Stimulated activated naive CD4-positive, alpha-beta T cell (primary cell): ENCODE measurements at regions not wholly inside any gene's neighbourhood (a gene's known extent, or its start where the extent isn't known, plus 50 kb on each side); places are given as distances from the start of the nearest gene placed in this dataset.
"Not testable (repeated sequence)": the region's sequence is repeated elsewhere in the genome, so short reads cannot be mapped to it uniquely, and the experiment has no call there.

Experiments
- DNase-seq, 6 experiments: peaks; one replicate each; lab custom pipeline; 2025; lab: John Stamatoyannopoulos, UW

DNA sequence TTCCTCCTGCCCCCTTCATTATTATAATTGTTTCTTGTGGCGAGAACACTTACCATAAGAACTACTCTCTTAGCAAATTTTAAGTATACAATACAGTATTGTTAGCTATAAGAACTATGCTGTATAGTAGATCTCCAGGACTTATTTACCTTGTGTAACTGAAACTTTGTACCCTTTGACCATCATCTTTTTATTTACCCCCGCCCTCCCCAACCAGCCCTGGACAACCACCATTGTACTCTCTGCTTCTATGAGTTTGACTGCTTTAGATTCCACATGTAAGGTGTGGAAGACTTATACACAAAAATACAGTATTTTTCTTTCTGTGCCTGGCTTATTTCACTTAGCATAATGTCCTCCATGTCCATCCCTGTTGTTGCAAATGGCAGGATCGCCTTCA lies 161.1 kb downstream of the PHF8 start:
- DNase-seq: no peak

- DNase-seq: no peak
Measured at GRCh38 chrX:53882331-53882730, 161.9 kb downstream of the PHF8 start.

DNA sequence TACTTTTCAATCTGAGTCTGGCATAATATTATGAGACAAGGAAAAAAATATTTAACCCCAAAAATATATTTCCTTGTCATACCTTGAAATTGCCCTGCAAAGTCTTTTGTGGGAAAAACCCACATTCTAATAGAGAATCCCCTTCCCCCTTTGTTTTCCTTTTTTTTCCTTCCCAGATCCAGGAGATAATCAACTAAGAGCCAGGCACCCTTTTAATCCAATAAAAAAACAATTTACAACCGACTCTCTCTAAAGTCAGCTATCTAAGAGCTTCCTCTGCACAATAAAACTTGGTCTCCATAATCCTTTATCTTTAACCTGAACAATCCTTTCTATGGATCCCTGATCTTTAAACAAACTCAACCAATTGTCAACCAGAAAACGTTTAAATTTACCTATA lies 163.5 kb downstream of the PHF8 start:
- DNase-seq: not testable (repeated sequence)

- DNase-seq: no peak
Measured at GRCh38 chrX:53859890-53860289, 173.4 kb upstream of the HUWE1 start.

- peak; percentile 1 to 33 (median 8) for DNase-seq
Measured at GRCh38 chrX:53831662-53832635, 145.4 kb upstream of the HUWE1 start.

DNA sequence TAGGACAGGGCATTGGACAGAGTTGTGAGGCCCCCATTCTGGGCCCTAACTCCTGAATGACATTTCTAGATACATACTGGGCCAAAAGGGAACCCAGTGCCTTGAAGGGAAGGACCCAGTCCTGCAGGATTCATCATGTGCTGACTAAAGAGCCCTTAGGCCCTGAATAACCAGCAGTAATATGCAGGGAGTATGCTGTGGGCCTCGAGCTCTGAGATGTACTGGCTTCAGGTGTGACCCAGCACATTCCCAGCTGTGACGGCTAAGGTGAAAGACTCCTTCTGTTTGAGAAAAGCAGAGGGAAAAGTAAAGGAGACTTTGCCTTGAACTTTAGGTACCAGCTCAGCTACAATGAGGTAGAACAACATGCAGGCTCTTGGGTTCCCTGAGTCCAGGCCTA lies 138.2 kb upstream of the HUWE1 start:
- no peak for DNase-seq

GRCh38 chrX:53818115-53818514 lies 131.6 kb upstream of the HUWE1 start:
- DNase-seq: not testable (repeated sequence)

DNA sequence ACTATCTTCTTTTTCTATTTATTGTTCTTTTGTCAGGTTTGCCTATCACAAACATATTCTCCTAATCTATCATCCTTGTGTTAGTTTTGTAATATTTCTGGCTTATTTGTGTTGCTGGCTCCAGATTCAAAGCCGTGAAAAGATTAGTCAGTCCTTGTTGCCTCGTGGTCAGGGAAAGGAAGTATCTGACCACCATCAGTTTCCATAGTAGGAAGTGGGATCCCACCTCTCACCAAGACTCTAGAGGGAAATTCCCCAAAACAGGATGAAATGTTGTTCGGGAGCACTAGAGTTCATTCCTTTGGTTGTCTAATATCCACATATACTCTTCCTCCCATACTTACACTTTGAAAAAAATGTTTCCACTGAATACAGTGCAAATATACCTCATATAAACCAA lies 131.0 kb upstream of the HUWE1 start:
- no peak for DNase-seq

- DNase-seq: no peak
Measured at GRCh38 chrX:53813670-53814440, 127.3 kb upstream of the HUWE1 start.

DNA sequence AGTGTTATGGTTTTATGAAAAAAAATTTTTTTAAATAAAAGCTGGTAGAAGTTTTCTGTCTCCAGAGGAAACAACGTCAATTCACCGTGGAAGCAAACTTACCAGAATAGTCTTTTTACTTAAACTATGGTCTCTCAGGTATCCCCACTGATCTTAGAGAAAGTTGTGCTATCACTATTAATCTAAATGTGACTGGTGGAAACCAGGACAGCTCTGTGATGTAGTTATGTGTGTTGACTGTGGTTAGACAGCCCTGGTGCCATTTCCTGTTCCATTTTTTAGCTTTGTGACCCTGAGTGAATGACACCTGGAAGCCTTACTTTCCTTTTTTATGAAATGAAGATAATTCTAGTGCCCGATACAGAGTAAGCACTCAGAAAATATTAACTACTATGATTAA lies 111.8 kb upstream of the HUWE1 start:
- DNase-seq: no peak

- DNase-seq: no peak
Measured at GRCh38 chrX:53795576-53795975, 109.1 kb upstream of the HUWE1 start.

GRCh38 chrX:53794181-53794580 lies 107.7 kb upstream of the HUWE1 start:
- no peak for DNase-seq

GRCh38 chrX:53768865-53769264 lies 82.3 kb upstream of the HUWE1 start:
- no peak for DNase-seq

DNA sequence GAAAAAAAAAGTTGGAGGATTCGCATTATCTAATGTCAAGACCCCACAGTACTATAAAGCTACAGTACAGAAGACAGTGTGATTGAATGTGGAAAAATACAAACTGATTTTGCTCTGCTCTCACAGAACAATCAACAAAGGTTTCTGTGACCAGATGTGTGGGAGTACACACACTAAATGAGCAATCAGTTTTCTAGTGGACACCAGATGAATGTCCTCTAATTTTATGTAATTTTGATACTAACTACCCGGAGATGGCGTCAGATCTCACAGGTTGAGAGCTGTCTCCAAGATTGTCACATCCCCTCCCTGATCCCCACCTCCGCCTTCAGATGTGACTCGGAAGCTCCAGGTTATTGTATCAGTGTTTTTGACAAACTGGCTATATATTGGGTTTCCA lies 81.9 kb upstream of the HUWE1 start:
- DNase-seq: no peak

DNA sequence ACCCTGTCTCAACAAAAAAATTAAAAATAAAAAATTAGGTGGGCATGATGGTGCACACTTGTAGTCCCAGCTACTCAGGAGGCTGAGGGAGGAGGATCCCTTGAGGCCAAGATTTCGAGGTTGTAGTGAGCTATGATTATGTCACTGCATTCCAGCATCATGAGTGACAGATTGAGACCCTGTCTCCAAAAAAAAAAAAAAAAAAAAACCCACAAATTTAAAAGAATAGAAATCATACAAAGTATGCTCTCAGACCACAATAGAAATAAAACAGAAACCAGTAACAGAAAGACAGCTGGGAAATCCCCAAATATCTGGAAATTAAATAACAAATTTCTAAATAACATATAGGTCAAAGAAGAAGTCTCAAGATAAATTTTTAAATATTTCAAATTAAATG lies 81.0 kb upstream of the HUWE1 start:
- DNase-seq: no peak

DNA sequence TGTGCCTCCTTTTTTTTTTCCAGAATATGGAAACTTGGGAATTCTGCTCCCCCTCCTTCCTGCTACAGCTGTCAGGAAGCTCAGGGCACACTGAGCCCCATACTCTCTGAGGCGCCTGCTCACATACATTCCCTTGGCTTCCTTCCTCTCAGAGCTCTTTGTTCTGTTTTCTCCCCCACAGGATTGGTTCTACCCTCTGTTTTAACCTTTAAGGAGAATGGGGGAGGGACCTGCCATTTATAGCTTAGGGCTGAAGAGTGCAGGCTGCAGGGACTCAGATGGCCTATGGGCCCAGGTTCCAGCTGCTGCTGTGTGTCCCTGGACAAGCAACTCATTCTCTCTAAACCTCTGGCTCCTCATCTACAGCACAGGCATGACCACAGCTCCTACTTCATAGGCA lies 70.7 kb upstream of the HUWE1 start:
- DNase-seq: not testable (repeated sequence)

GRCh38 chrX:53746718-53747117 lies 60.2 kb upstream of the HUWE1 start:
- no peak for DNase-seq

DNA sequence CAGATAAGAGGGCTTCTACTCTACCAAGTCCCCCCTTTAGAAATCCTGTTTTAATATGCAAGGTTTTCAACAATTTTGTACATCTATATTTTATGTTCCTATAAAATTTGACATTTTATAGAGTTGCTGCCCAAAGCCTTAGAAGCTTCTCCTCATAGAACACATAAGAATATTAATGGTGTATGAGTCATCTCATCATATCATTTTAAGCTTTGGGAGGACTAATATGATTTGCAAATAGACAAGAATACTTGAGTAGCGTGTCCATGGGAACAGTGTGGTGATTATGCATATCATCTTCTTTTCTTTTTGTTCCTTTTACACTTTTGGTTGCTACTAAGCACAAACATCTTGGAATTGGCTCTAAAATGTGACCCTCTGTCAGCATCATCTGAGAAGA lies 56.7 kb upstream of the HUWE1 start:
- no peak for DNase-seq

- DNase-seq: no peak
Measured at GRCh38 chrX:53738370-53738906, 51.9 kb upstream of the HUWE1 start.
